H1 (cell line): ENCODE measurements at regions not wholly inside any gene's neighbourhood (a gene's known extent, or its start where the extent isn't known, plus 50 kb on each side); places are given as distances from the start of the nearest gene placed in this dataset.

ENCODE experiments used
- ASH2L ChIP-seq: fragments of 200-600, 300-600 bp; sonication (generic); IDR thresholded peaks from one replicate; pipeline ENCODE4 v1.7.1; 2017; ENCODE audit warnings: low read length
- BRCA1 ChIP-seq: IDR thresholded peaks from 2 replicates; pipeline ENCODE4 v1.6.1; 2012; ENCODE audit warnings: low read depth, low read length, improper control_type of control experiment
- CEBPB ChIP-seq: IDR thresholded peaks from 2 replicates; pipeline ENCODE4 v1.6.1; 2012; ENCODE audit warnings: low read depth, low read length
- EZH2 ChIP-seq: fragments of 200-600 bp; sonication (generic); IDR thresholded peaks from 2 replicates; pipeline ENCODE4 v1.7.1; 2012; ENCODE audit warnings: low read depth, mild to moderate bottlenecking, moderate library complexity, low read length, inconsistent platforms; ENCODE audit not compliant: severe bottlenecking
- GABPA ChIP-seq: IDR thresholded peaks from 2 replicates; pipeline ENCODE4 v1.6.1; 2011; ENCODE audit warnings: mild to moderate bottlenecking, low read length, moderate library complexity, borderline replicate concordance; ENCODE audit not compliant: insufficient read depth
- POLR2A ChIP-seq, 2 experiments: IDR thresholded peaks; 1 replicate in 1 of 2; 2 replicates in 1 of 2; pipeline ENCODE4 v1.6.1; 2011; ENCODE audit warnings: low read depth in 2 of 2, low read length in 2 of 2, mild to moderate bottlenecking in 2 of 2; ENCODE audit errors: control extremely low read depth in 1 of 2
- SIRT6 ChIP-seq: IDR thresholded peaks from one replicate; pipeline ENCODE4 v1.7.1; 2012; ENCODE audit warnings: low read length, inconsistent platforms
- SIX5 ChIP-seq: IDR thresholded peaks from 2 replicates; pipeline ENCODE4 v1.6.1; 2011; ENCODE audit warnings: mild to moderate bottlenecking, low read depth, low read length
- YY1 ChIP-seq: IDR thresholded peaks from 2 replicates; pipeline ENCODE4 v1.6.1; 2011; ENCODE audit warnings: low read depth, mild to moderate bottlenecking, low read length
- TF ChIP-seq, protein P1 (sequence below): IDR thresholded peaks from 2 replicates; pipeline ENCODE4 v1.6.1; 2012; ENCODE audit warnings: low read length, inconsistent platforms
- TF ChIP-seq, protein P2 (sequence below), 3 experiments: IDR thresholded peaks; 1 replicate in 2 of 3; 2 replicates in 1 of 3; pipeline versions ENCODE4 v1.5.1 to v1.6.1; 2011; ENCODE audit warnings: low read length in 3 of 3, mild to moderate bottlenecking in 3 of 3, inconsistent platforms in 2 of 3, low read depth in 1 of 3, moderate library complexity in 1 of 3; ENCODE audit not compliant: insufficient read depth in 1 of 3; ENCODE audit errors: control extremely low read depth in 1 of 3

DNA sequence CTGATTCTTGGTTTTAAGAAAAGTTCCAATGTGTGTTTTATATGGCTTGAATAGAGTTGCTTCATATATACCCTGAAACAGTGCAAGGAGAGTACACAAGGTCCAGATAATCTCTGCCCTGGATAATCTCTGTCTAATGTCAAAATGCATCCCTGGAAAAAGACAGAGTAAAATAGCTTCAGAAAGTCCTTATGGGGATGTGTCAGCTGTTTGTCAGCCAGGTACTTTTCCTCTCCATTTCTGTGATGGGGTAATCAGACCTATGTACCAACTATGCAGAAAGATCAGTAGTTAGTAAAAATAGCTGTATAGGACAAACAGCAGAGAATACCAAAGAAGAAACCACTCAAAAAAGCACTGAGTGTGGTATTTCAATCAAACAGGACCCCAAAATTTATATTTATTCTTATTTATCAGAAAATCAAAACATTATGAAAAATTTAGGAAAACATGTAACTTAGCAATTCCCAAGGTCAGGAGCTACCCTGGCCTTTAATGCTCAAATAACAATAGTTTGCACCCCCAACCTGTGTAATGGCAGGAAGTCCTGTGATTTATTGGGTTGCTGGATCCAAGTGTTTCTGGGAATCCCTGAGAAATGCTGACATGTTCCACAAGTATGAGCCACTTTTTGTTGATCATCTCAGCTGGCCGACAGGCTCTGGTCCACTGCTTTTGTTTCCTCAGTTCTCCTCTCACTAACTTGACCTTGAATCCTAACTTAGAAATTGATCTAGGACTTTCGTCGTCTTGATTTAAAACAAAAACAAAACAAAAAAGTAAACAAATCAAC lies 69.6 kb downstream of the MDH1 start:
- TF ChIP-seq YY1 = no peak
- TF ChIP-seq, protein P1, sequence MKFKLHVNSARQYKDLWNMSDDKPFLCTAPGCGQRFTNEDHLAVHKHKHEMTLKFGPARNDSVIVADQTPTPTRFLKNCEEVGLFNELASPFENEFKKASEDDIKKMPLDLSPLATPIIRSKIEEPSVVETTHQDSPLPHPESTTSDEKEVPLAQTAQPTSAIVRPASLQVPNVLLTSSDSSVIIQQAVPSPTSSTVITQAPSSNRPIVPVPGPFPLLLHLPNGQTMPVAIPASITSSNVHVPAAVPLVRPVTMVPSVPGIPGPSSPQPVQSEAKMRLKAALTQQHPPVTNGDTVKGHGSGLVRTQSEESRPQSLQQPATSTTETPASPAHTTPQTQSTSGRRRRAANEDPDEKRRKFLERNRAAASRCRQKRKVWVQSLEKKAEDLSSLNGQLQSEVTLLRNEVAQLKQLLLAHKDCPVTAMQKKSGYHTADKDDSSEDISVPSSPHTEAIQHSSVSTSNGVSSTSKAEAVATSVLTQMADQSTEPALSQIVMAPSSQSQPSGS = no peak
- no peak for TF ChIP-seq BRCA1
- TF ChIP-seq, protein P2, sequence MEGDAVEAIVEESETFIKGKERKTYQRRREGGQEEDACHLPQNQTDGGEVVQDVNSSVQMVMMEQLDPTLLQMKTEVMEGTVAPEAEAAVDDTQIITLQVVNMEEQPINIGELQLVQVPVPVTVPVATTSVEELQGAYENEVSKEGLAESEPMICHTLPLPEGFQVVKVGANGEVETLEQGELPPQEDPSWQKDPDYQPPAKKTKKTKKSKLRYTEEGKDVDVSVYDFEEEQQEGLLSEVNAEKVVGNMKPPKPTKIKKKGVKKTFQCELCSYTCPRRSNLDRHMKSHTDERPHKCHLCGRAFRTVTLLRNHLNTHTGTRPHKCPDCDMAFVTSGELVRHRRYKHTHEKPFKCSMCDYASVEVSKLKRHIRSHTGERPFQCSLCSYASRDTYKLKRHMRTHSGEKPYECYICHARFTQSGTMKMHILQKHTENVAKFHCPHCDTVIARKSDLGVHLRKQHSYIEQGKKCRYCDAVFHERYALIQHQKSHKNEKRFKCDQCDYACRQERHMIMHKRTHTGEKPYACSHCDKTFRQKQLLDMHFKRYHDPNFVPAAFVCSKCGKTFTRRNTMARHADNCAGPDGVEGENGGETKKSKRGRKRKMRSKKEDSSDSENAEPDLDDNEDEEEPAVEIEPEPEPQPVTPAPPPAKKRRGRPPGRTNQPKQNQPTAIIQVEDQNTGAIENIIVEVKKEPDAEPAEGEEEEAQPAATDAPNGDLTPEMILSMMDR (IDR thresholded peaks at IDR 0.05; ENCODE audit: control extremely low read depth in 1 of 3, insufficient read depth in 1 of 3, low read depth in 1 of 3, low read length in 3 of 3) = no peak
- TF ChIP-seq CEBPB = no peak
- no peak for TF ChIP-seq EZH2
- no peak for TF ChIP-seq POLR2A (IDR thresholded peaks at IDR 0.05; ENCODE audit: control extremely low read depth in 1 of 2, low read depth in 2 of 2, low read length in 2 of 2)
- TF ChIP-seq GABPA = no peak
- TF ChIP-seq SIRT6 = no peak
- TF ChIP-seq ASH2L = no peak
- TF ChIP-seq SIX5 = no peak
